SK-N-SH (cell line): ENCODE measurements at regions not wholly inside any gene's neighbourhood (a gene's known extent, or its start where the extent isn't known, plus 50 kb on each side); places are given as distances from the start of the nearest gene placed in this dataset.

Experiments
- CTCF ChIA-PET: fragments of 300-600, 350-600 bp; formaldehyde crosslinking; extraction: SDS; loops from one replicate; lab custom pipeline; 2021; lab: Yijun Ruan, JAX
- POLR2A ChIA-PET: fragments of 350-600 bp; sonication (Branson Sonifier 250); formaldehyde crosslinking; extraction: SDS; loops from one replicate; lab custom pipeline; 2020; ENCODE audit warnings: antibody characterized with exemption, inconsistent platforms; lab: Yijun Ruan, JAX
- DNase-seq: peaks from one replicate; pipeline ENCODE4 v3.0.0; 2012
- H2AFZ ChIP-seq: fragments of 200-600 bp; sonication (generic); 2 replicates; pipeline ENCODE4 v1.8.1; 2016; ENCODE audit warnings: antibody characterized with exemption, mild to moderate bottlenecking, low read depth
- H3F3A ChIP-seq: fragments of 200-600 bp; sonication (generic); replicated peaks from 2 replicates; pipeline ENCODE3; 2016; ENCODE audit warnings: antibody characterized with exemption, mild to moderate bottlenecking; ENCODE audit not compliant: insufficient read depth
- H3K27ac ChIP-seq, 2 experiments: fragments of 200-500 bp in 1 of 2; fragments of 200-600 bp in 1 of 2; sonication (Bioruptor generic) in 1 of 2; sonication (generic), shearing (Covaris generic) in 1 of 2; 2 replicates each; pipeline versions ENCODE4 v1.5.1 to v1.6.1; 2014 to 2016; ENCODE audit warnings: low read depth in 2 of 2, inconsistent platforms in 1 of 2, low read length in 1 of 2, mild to moderate bottlenecking in 1 of 2, mixed read lengths in 1 of 2
- H3K27me3 ChIP-seq: fragments of 200-600 bp; sonication (generic), shearing (Covaris generic); 2 replicates; pipeline ENCODE4 v1.6.1; 2016; ENCODE audit warnings: mixed run types; ENCODE audit not compliant: insufficient read depth
- H3K36me3 ChIP-seq, 2 experiments: fragments of 200-500 bp in 1 of 2; fragments of 200-600 bp in 1 of 2; sonication (Bioruptor generic) in 1 of 2; sonication (generic) in 1 of 2; replicated peaks in 1 of 2; 2 replicates each; pipeline versions ENCODE3 to v1.5.1; 2014 to 2016; ENCODE audit warnings: low read length in 1 of 2, mild to moderate bottlenecking in 1 of 2; ENCODE audit not compliant: insufficient read depth in 2 of 2, control insufficient read depth in 1 of 2
- H3K4me1 ChIP-seq, 2 experiments: fragments of 200-500 bp in 1 of 2; fragments of 200-600 bp in 1 of 2; sonication (Bioruptor generic) in 1 of 2; sonication (generic), shearing (Covaris generic) in 1 of 2; 2 replicates each; pipeline versions ENCODE4 v1.5.1 to v1.6.1; 2014 to 2016; ENCODE audit warnings: low read depth in 1 of 2, low read length in 1 of 2, mixed run types in 1 of 2; ENCODE audit not compliant: insufficient read depth in 2 of 2, control insufficient read depth in 1 of 2
- H3K4me2 ChIP-seq: fragments of 200-600 bp; sonication (generic), shearing (Covaris generic); 2 replicates; pipeline ENCODE4 v1.6.1; 2017; ENCODE audit warnings: mixed run types
- H3K4me3 ChIP-seq, 2 experiments: fragments of 200-500 bp in 1 of 2; fragments of 200-600 bp in 1 of 2; sonication (Bioruptor generic) in 1 of 2; sonication (generic), shearing (Covaris generic) in 1 of 2; 2 replicates each; pipeline versions ENCODE4 v1.5.1 to v1.8.1; 2014 to 2016; ENCODE audit warnings: low read depth in 2 of 2, inconsistent platforms in 1 of 2, low read length in 1 of 2, mild to moderate bottlenecking in 1 of 2, mixed read lengths in 1 of 2, moderate library complexity in 1 of 2
- H3K79me2 ChIP-seq: fragments of 200-600 bp; sonication (generic); 2 replicates; pipeline ENCODE4 v1.8.1; 2017; ENCODE audit warnings: mild to moderate bottlenecking; ENCODE audit not compliant: insufficient read depth
- H3K9ac ChIP-seq: fragments of 200-600 bp; sonication (generic); 2 replicates; pipeline ENCODE4 v1.6.1; 2017; ENCODE audit warnings: mixed run types
- H3K9me2 ChIP-seq: fragments of 200-600 bp; sonication (generic); 2 replicates; pipeline ENCODE4 v1.6.1; 2017; ENCODE audit warnings: mixed run types
- H3K9me3 ChIP-seq: fragments of 200-600 bp; sonication (generic); 2 replicates; pipeline ENCODE4 v1.6.1; 2017; ENCODE audit warnings: mixed run types, mild to moderate bottlenecking, moderate library complexity
- H4K20me1 ChIP-seq: fragments of 200-600 bp; sonication (generic); 2 replicates; pipeline ENCODE4 v1.6.1; 2017; ENCODE audit warnings: mild to moderate bottlenecking, mixed run types; ENCODE audit not compliant: insufficient read depth
- EZH2phosphoT487 ChIP-seq: fragments of 200-600 bp; sonication (generic); IDR thresholded peaks from 2 replicates; pipeline ENCODE4 v1.6.1; 2017; ENCODE audit warnings: low read depth, mixed run types, mild to moderate bottlenecking, antibody characterized with exemption, moderate library complexity, borderline replicate concordance
- FOSL2 ChIP-seq: IDR thresholded peaks from 2 replicates; pipeline ENCODE4 v1.4.0; 2012; ENCODE audit warnings: low read depth, mild to moderate bottlenecking, moderate library complexity, borderline replicate concordance
- FOXJ3 ChIP-seq: sonication (generic); formaldehyde crosslinking; IDR thresholded peaks from 2 replicates; pipeline ENCODE4 v1.5.1; 2020; ENCODE audit warnings: mild to moderate bottlenecking, missing genetic modification reagents
- GABPA ChIP-seq: IDR thresholded peaks from 2 replicates; pipeline ENCODE4 v1.4.0; 2012; ENCODE audit warnings: low read depth, mild to moderate bottlenecking
- JUND ChIP-seq: IDR thresholded peaks from 2 replicates; pipeline ENCODE4 v1.4.0; 2012
- MAX ChIP-seq: IDR thresholded peaks from 2 replicates; pipeline ENCODE4 v1.4.0; 2012; ENCODE audit warnings: low read depth
- MEF2A ChIP-seq: IDR thresholded peaks from 2 replicates; pipeline ENCODE4 v1.4.0; 2012; ENCODE audit warnings: low read depth, borderline replicate concordance
- NFIC ChIP-seq: IDR thresholded peaks from 2 replicates; pipeline ENCODE4 v1.4.0; 2012; ENCODE audit warnings: borderline replicate concordance
- NRF1 ChIP-seq: IDR thresholded peaks from 2 replicates; pipeline ENCODE4 v1.6.1; 2012; ENCODE audit warnings: low read depth, mild to moderate bottlenecking, low read length
- PBX3 ChIP-seq: IDR thresholded peaks from 2 replicates; pipeline ENCODE4; 2012
- POLR2AphosphoS5 ChIP-seq: IDR thresholded peaks from 2 replicates; pipeline ENCODE4 v1.6.1; 2012; ENCODE audit warnings: low read depth, low read length
- RAD21 ChIP-seq: IDR thresholded peaks from 2 replicates; pipeline ENCODE4 v1.6.1; 2012; ENCODE audit warnings: mild to moderate bottlenecking, low read length
- REST ChIP-seq: IDR thresholded peaks from 2 replicates; pipeline ENCODE4 v1.6.1; 2012; ENCODE audit warnings: mild to moderate bottlenecking, low read depth, low read length, moderate library complexity
- RFX5 ChIP-seq: IDR thresholded peaks from 2 replicates; pipeline ENCODE4 v1.6.1; 2012; ENCODE audit warnings: mild to moderate bottlenecking, improper control_type of control experiment, low read length
- RXRA ChIP-seq: IDR thresholded peaks from 2 replicates; pipeline ENCODE4 v1.4.0; 2012; ENCODE audit warnings: low read depth, mild to moderate bottlenecking, borderline replicate concordance
- SIN3A ChIP-seq: IDR thresholded peaks from 2 replicates; pipeline ENCODE4 v1.6.1; 2012; ENCODE audit warnings: low read depth, mild to moderate bottlenecking, low read length, moderate library complexity, borderline replicate concordance
- SMC3 ChIP-seq: IDR thresholded peaks from 2 replicates; pipeline ENCODE4 v1.6.1; 2012; ENCODE audit warnings: low read depth, low read length, improper control_type of control experiment
- TCF12 ChIP-seq: IDR thresholded peaks from 2 replicates; pipeline ENCODE4 v1.4.0; 2012
- USF2 ChIP-seq: fragments of 150-350 bp; IDR thresholded peaks from 2 replicates; pipeline ENCODE4 v1.6.1; 2017; ENCODE audit warnings: antibody characterized with exemption, low read length, low read depth, borderline replicate concordance
- ZBTB33 ChIP-seq: IDR thresholded peaks from 2 replicates; pipeline ENCODE4 v1.4.0; 2012; ENCODE audit warnings: low read depth, borderline replicate concordance
- WGBS: methylation state at CpG from one replicate; pipeline ENCODE4 v1.1.6; 2017; ENCODE audit warnings: low lambda C conversion rate; 5-methylcytosine and 5-hydroxymethylcytosine counted together

GRCh38 chr2:121036226-121036692 lies 248.7 kb downstream of the TFCP2L1 start:
- H3K4me1 ChIP-seq = peaks cover 0 to 19% of the 10 kb centered on the region in 2 experiments; a peak in 1 of 4 replicates
- no peaks in the 10 kb centered on the region for H3F3A ChIP-seq
- no peaks in the 10 kb centered on the region for H3K9me3 ChIP-seq
- ChIA-PET CTCF (interaction anchor here (1.1 to 1.2 kb wide), 2 partner anchors 9 to 23 kb away, joined by 3 to 6 read pairs; no protein-coding TSS in a partner anchor), POLR2A (no interaction called here)
- TF ChIP-seq EZH2phosphoT487 (no peak), RXRA (no peak), RFX5 (no peak), JUND (no peak), POLR2AphosphoS5 (no peak), USF2 (no peak), TCF12 (no peak), NFIC (no peak), GABPA (no peak), SIN3A (no peak), MAX (no peak), RAD21 (no peak), REST (no peak), FOSL2 (no peak), MEF2A (no peak)
- H3K27ac ChIP-seq = no peak overlapping the region
- H3K4me3 ChIP-seq = no peak overlapping the region
- no peaks in the 10 kb centered on the region for H3K79me2 ChIP-seq
- H3K9me2 ChIP-seq = no peaks in the 10 kb centered on the region
- H3K9ac ChIP-seq = no peak overlapping the region
- H3K4me2 ChIP-seq = no peak overlapping the region
- peaks cover 38% of the 10 kb centered on the region for H3K27me3 ChIP-seq
- H3K36me3 ChIP-seq = no peaks in the 10 kb centered on the region
- H4K20me1 ChIP-seq = no peaks in the 10 kb centered on the region
- 43% methylated on average over 2 of the region's 2 CpGs for WGBS
- DNase-seq = no peak
- no peak overlapping the region for H2AFZ ChIP-seq

- H3K4me1 ChIP-seq = peaks cover 0 to 18% of the 10 kb centered on the region in 2 experiments; a peak in 1 of 4 replicates
- no peaks in the 10 kb centered on the region for H3F3A ChIP-seq
- H3K27ac ChIP-seq = no peak overlapping the region
- H3K9me2 ChIP-seq = no peaks in the 10 kb centered on the region
- ChIA-PET CTCF (interaction anchor here (0.8 to 1.9 kb wide), 4 partner anchors 10 to 341 kb away, joined by 3 to 7 read pairs (median 6); no protein-coding TSS in a partner anchor), POLR2A (no interaction called here)
- no peak for DNase-seq
- no peak overlapping the region for H3K4me2 ChIP-seq
- peaks cover 28% of the 10 kb centered on the region for H3K27me3 ChIP-seq
- no peak overlapping the region for H3K9ac ChIP-seq
- H3K79me2 ChIP-seq = no peaks in the 10 kb centered on the region
- 76% methylated on average over 2 of the region's 2 CpGs for WGBS
- no peaks in the 10 kb centered on the region for H3K9me3 ChIP-seq
- H3K36me3 ChIP-seq = no peaks in the 10 kb centered on the region
- H2AFZ ChIP-seq = no peak overlapping the region
- H4K20me1 ChIP-seq = no peaks in the 10 kb centered on the region
- no peak overlapping the region for H3K4me3 ChIP-seq
- TF ChIP-seq FOXJ3 (CRISPR knock-in tag) = no peak
- no peak for TF ChIP-seq JUND
- TF ChIP-seq SMC3 = no peak
- TF ChIP-seq ZBTB33 = no peak
- no peak for TF ChIP-seq NRF1
- TF ChIP-seq PBX3 = no peak
- no peak for TF ChIP-seq MAX
Observed at GRCh38 chr2:121037480-121037879, 247.5 kb downstream of the TFCP2L1 start.
